DND-41 (cell line): ENCODE measurements at regions not wholly inside any gene's neighbourhood (a gene's known extent, or its start where the extent isn't known, plus 50 kb on each side); places are given as distances from the start of the nearest gene placed in this dataset.

ENCODE experiments used
- ATAC-seq: fragments of 200-7000 bp; cut with Tn5 transposase; 3 replicates; pipeline ENCODE4 v1.9.1; 2021; ENCODE audit warnings: low read depth; ENCODE audit not compliant: insufficient read depth
- DNase-seq: peaks from one replicate; pipeline ENCODE4 v3.0.0-alpha.2; 2020
- H2AFZ ChIP-seq: 2 replicates; pipeline ENCODE4 v1.6.0; 2012; ENCODE audit warnings: low read depth, low read length
- H3K27ac ChIP-seq: 2 replicates; pipeline ENCODE4 v1.5.1; 2012; ENCODE audit warnings: low read length, inconsistent platforms
- H3K27me3 ChIP-seq: fragments of 200-600 bp; sonication (generic); 2 replicates; pipeline ENCODE4 v1.6.0; 2012; ENCODE audit warnings: low read length, mild to moderate bottlenecking, inconsistent platforms; ENCODE audit not compliant: insufficient read depth, poor library complexity
- H3K36me3 ChIP-seq: 2 replicates; pipeline ENCODE4 v1.5.1; 2012; ENCODE audit warnings: low read length, inconsistent platforms; ENCODE audit not compliant: insufficient read depth
- H3K4me1 ChIP-seq: 2 replicates; pipeline ENCODE4 v1.5.1; 2012; ENCODE audit warnings: mild to moderate bottlenecking, low read length; ENCODE audit not compliant: insufficient read depth
- H3K4me2 ChIP-seq: 2 replicates; pipeline ENCODE4 v1.6.0; 2012; ENCODE audit warnings: mild to moderate bottlenecking, moderate library complexity, low read length, inconsistent platforms; ENCODE audit not compliant: insufficient read depth
- H3K4me3 ChIP-seq, 2 experiments: fragments of 200-600 bp in 1 of 2; shearing (Covaris generic) in 1 of 2; 2 replicates each; pipeline ENCODE4 v1.5.1; 2012 to 2016; ENCODE audit warnings: inconsistent platforms in 2 of 2, low read length in 2 of 2, mild to moderate bottlenecking in 2 of 2, low read depth in 1 of 2, moderate library complexity in 1 of 2
- H3K79me2 ChIP-seq: 2 replicates; pipeline ENCODE4 v1.6.0; 2012; ENCODE audit warnings: low read length, inconsistent platforms; ENCODE audit not compliant: insufficient read depth
- H3K9ac ChIP-seq: 2 replicates; pipeline ENCODE4 v1.6.0; 2012; ENCODE audit warnings: low read depth, mild to moderate bottlenecking, inconsistent platforms, low read length, moderate library complexity
- H3K9me3 ChIP-seq: 2 replicates; pipeline ENCODE4 v1.5.1; 2012; ENCODE audit warnings: low read length, moderate library complexity, mild to moderate bottlenecking, inconsistent platforms; ENCODE audit not compliant: insufficient read depth, severe bottlenecking
- H4K20me1 ChIP-seq: 2 replicates; pipeline ENCODE4 v1.6.0; 2012; ENCODE audit warnings: low read length; ENCODE audit not compliant: insufficient read depth
- EZH2 ChIP-seq: IDR thresholded peaks from 3 replicates; pipeline ENCODE4 v1.6.1; 2012; ENCODE audit warnings: borderline replicate concordance, low read depth, mild to moderate bottlenecking, moderate library complexity, low read length, inconsistent platforms; ENCODE audit not compliant: severe bottlenecking
- TF ChIP-seq, protein P1 (sequence below): IDR thresholded peaks from 2 replicates; pipeline ENCODE4 v1.5.1; 2012; ENCODE audit warnings: borderline replicate concordance, low read length, moderate library complexity, mild to moderate bottlenecking; ENCODE audit not compliant: poor library complexity, severe bottlenecking; ENCODE audit errors: extremely low read depth

- no peak overlapping the region for H3K4me2 ChIP-seq
- no peak overlapping the region for H3K9ac ChIP-seq
- no peaks in the 10 kb centered on the region for H3K79me2 ChIP-seq
- H2AFZ ChIP-seq = no peak overlapping the region
- no peaks in the 10 kb centered on the region for H4K20me1 ChIP-seq
- no peaks in the 10 kb centered on the region for H3K9me3 ChIP-seq
- H3K4me3 ChIP-seq = no peak overlapping the region
- ATAC-seq (no peak), DNase-seq (no peak)
- no peaks in the 10 kb centered on the region for H3K36me3 ChIP-seq
- no peaks in the 10 kb centered on the region for H3K4me1 ChIP-seq
- no peaks in the 10 kb centered on the region for H3K27me3 ChIP-seq
- no peak overlapping the region for H3K27ac ChIP-seq
- TF ChIP-seq EZH2 = no peak
- TF ChIP-seq, protein P1, sequence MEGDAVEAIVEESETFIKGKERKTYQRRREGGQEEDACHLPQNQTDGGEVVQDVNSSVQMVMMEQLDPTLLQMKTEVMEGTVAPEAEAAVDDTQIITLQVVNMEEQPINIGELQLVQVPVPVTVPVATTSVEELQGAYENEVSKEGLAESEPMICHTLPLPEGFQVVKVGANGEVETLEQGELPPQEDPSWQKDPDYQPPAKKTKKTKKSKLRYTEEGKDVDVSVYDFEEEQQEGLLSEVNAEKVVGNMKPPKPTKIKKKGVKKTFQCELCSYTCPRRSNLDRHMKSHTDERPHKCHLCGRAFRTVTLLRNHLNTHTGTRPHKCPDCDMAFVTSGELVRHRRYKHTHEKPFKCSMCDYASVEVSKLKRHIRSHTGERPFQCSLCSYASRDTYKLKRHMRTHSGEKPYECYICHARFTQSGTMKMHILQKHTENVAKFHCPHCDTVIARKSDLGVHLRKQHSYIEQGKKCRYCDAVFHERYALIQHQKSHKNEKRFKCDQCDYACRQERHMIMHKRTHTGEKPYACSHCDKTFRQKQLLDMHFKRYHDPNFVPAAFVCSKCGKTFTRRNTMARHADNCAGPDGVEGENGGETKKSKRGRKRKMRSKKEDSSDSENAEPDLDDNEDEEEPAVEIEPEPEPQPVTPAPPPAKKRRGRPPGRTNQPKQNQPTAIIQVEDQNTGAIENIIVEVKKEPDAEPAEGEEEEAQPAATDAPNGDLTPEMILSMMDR = no peak
Observed at GRCh38 chr13:75165543-75166230, 316.3 kb downstream of the TBC1D4 start.

- Histone ChIP-seq H4K20me1 (no peaks in the 10 kb centered on the region), H3K27me3 (no peaks in the 10 kb centered on the region), H3K79me2 (no peaks in the 10 kb centered on the region), H3K9ac (no peak overlapping the region), H3K9me3 (no peaks in the 10 kb centered on the region), H2AFZ (no peak overlapping the region), H3K4me3 (no peak overlapping the region), H3K27ac (no peak overlapping the region), H3K36me3 (no peaks in the 10 kb centered on the region), H3K4me2 (no peak overlapping the region), H3K4me1 (no peaks in the 10 kb centered on the region)
- no peak for TF ChIP-seq EZH2
- TF ChIP-seq, protein P1 = no peak
- DNase-seq (no peak), ATAC-seq (no peak)
Observed at GRCh38 chr13:75161804-75162203, 320.2 kb downstream of the TBC1D4 start.

DNA sequence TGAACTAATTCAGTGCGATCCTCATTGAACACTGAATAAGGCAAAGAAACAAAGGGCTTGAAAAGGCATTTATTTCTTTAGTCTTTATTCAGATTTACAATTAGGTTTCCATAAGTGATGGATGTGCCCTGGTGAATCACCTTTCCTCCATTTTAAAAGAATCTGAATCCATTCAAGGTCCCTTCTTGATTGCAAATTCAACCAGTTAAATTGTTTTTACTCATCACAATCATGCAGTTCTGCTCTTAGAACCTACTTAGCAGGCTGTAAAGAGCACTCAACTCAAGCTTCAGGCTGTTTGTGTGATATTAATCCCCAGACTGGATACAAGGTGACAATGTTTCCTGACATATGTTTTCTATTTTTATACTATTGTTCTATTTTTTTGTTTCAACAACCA lies 321.0 kb downstream of the TBC1D4 start:
- Histone ChIP-seq H3K27ac (no peak overlapping the region), H3K9ac (no peak overlapping the region), H3K79me2 (no peaks in the 10 kb centered on the region), H4K20me1 (no peaks in the 10 kb centered on the region), H3K4me2 (no peak overlapping the region), H3K9me3 (peaks cover 2% of the 10 kb centered on the region), H2AFZ (no peak overlapping the region), H3K27me3 (no peaks in the 10 kb centered on the region), H3K4me3 (no peak overlapping the region), H3K36me3 (no peaks in the 10 kb centered on the region), H3K4me1 (no peaks in the 10 kb centered on the region)
- TF ChIP-seq, protein P1 = no peak
- no peak for TF ChIP-seq EZH2
- ATAC-seq = no peak
- DNase-seq = no peak
